Sigmoid colon (tissue), 4 donors: ENCODE measurements at regions not wholly inside any gene's neighbourhood (a gene's known extent, or its start where the extent isn't known, plus 50 kb on each side); places are given as distances from the start of the nearest gene placed in this dataset.

ENCODE experiments used
- POLR2AphosphoS5 ChIP-seq, 4 donors: sonication (generic); formaldehyde crosslinking; IDR thresholded peaks; one replicate each; pipeline ENCODE4 v1.6.1; 2017; ENCODE audit warnings: antibody characterized with exemption in 4 of 4
- TF ChIP-seq, protein P1 (sequence below), 4 experiments: fragments of 450-650 bp in 3 of 4; fragments of 200-600 bp in 1 of 4; IDR thresholded peaks; one replicate each; pipeline ENCODE4 v1.5.1; 2016 to 2019; ENCODE audit warnings: antibody characterized with exemption in 4 of 4, mild to moderate bottlenecking in 3 of 4, moderate library complexity in 2 of 4

DNA sequence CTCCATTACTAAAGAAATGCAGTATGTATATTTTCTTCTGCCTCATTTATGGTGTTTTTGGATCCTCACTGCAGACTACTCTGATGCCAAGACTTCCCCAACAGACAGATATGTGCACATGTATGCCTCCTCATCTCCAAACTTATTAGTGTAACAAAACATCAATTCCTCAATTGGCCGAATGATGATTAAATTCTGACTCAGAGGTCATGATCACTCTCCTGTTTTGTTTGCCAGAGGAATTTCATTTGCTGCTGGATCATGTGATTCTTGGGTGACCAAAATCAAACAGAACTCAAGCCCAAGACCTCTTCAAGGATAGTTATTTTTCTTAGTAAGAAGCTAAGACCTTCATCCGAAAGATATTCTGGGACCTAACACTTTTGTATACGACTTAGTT is 227.6 kb downstream of the LMO4 start:
- TF ChIP-seq, protein P1, sequence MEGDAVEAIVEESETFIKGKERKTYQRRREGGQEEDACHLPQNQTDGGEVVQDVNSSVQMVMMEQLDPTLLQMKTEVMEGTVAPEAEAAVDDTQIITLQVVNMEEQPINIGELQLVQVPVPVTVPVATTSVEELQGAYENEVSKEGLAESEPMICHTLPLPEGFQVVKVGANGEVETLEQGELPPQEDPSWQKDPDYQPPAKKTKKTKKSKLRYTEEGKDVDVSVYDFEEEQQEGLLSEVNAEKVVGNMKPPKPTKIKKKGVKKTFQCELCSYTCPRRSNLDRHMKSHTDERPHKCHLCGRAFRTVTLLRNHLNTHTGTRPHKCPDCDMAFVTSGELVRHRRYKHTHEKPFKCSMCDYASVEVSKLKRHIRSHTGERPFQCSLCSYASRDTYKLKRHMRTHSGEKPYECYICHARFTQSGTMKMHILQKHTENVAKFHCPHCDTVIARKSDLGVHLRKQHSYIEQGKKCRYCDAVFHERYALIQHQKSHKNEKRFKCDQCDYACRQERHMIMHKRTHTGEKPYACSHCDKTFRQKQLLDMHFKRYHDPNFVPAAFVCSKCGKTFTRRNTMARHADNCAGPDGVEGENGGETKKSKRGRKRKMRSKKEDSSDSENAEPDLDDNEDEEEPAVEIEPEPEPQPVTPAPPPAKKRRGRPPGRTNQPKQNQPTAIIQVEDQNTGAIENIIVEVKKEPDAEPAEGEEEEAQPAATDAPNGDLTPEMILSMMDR (IDR thresholded peaks at IDR 0.05): no peak
- TF ChIP-seq POLR2AphosphoS5 (IDR thresholded peaks at IDR 0.05): no peak
